ENCODE measurements at regions not wholly inside any gene's neighbourhood (a gene's known extent, or its start where the extent isn't known, plus 50 kb on each side); places are given as distances from the start of the nearest gene placed in this dataset.

DNA sequence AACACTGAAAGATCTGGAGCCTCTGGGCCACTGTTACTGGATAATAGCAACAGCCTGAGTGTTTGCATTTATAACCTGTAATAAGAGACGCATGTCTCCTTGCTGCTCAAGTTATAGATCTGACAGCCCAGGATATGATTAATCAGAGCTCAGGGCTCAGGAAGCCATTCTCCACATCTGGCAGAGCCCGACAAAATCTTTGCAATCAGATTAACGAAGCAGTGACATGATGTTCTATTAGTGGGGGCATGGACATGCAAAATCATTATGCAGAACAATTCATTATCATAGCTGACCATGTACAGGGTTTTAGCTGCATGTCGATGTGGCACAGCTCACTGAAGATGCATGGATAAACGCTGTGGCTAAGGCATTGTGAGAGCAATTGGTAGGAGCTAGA lies 730.3 kb downstream of the ZNF385D start:
- TF ChIP-seq, protein P1, sequence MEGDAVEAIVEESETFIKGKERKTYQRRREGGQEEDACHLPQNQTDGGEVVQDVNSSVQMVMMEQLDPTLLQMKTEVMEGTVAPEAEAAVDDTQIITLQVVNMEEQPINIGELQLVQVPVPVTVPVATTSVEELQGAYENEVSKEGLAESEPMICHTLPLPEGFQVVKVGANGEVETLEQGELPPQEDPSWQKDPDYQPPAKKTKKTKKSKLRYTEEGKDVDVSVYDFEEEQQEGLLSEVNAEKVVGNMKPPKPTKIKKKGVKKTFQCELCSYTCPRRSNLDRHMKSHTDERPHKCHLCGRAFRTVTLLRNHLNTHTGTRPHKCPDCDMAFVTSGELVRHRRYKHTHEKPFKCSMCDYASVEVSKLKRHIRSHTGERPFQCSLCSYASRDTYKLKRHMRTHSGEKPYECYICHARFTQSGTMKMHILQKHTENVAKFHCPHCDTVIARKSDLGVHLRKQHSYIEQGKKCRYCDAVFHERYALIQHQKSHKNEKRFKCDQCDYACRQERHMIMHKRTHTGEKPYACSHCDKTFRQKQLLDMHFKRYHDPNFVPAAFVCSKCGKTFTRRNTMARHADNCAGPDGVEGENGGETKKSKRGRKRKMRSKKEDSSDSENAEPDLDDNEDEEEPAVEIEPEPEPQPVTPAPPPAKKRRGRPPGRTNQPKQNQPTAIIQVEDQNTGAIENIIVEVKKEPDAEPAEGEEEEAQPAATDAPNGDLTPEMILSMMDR (IDR thresholded peaks at IDR 0.05) = no peak
- no peak for TF ChIP-seq EZH2phosphoT487 (IDR thresholded peaks at IDR 0.05)
